Daoy (cell line): ENCODE measurements at regions not wholly inside any gene's neighbourhood (a gene's known extent, or its start where the extent isn't known, plus 50 kb on each side); places are given as distances from the start of the nearest gene placed in this dataset.
A peak's percentile ranks its signal among the peaks of the same experiment; 100 is the strongest.
"Not testable (repeated sequence)": the region's sequence is repeated elsewhere in the genome, so short reads cannot be mapped to it uniquely, and the experiment has no call there.

Source experiments
- DNase-seq: peaks from one replicate; pipeline ENCODE4 v3.0.0-alpha.2; 2015; ENCODE audit warnings: low read depth

GRCh38 chr7:20839196-20839735 is 52.6 kb upstream of the SP8 start:
- DNase-seq = peak; percentile 33

- DNase-seq = no peak
Measured at GRCh38 chr7:20839987-20840386, 53.3 kb upstream of the SP8 start.

DNA sequence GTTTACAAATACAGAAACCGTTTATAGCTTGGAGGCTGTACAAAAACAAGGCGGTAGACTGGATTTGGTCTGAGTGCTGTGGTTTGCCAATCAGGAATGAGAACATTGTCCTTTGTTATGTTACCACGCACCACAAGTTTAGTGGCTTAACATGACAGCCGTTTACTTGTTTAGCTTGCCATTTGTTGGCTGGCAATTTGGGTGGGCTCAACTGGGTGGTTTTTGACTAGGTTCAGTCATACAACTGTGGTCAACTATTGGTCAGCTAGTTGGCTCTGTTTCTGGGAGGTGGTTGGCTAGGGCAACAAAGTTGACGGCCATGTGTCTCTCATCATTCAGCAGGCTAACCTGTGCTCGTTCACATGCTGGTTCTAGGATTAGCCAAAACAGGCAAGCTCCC is 60.1 kb upstream of the SP8 start:
- DNase-seq = no peak

DNA sequence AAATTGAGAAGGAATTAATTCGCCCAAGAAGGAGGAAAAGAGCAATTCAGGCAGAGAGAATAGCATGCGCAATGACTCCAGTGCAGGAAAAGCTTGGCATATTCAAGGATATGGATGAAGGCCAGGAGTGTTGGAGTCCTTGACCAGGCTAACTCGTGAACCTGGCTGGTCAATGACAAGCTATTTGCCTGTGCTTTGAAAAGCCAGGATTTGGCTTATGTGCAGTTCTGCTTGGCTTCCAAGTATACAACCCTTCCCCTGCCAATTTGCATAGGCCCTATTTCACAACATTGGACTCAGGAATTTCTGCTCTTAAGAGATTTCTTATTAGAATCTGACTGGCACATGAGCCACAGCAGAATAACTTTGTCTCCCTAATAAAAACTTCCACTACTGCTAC is 72.3 kb upstream of the SP8 start:
- no peak for DNase-seq

GRCh38 chr7:20861468-20861867 is 74.8 kb upstream of the SP8 start:
- DNase-seq = no peak

GRCh38 chr7:20862554-20862953 is 75.9 kb upstream of the SP8 start:
- DNase-seq = no peak

GRCh38 chr7:20864221-20864620 is 77.5 kb upstream of the SP8 start:
- DNase-seq = no peak

GRCh38 chr7:20865684-20866083 is 79.0 kb upstream of the SP8 start:
- no peak for DNase-seq

- no peak for DNase-seq
Measured at GRCh38 chr7:20870977-20871376, 84.3 kb upstream of the SP8 start.

DNA sequence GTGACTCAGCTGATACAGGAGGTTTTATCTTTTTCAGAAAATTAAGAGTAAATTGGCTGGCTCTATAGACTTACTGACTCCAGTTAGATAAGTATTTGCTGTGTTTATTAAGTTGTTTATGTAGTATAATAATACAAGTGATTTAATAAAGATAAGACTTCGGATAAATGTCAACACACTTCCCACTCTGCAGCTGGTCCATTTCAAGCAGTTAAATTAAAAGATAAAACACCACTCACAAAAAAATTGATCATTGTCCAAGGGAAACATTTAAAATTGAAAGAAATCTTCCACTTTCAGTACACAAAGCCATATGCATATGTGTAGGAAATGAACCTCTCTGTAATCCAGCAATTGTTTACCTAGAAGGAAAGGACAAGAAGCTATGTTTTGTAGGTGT is 106.1 kb upstream of the SP8 start:
- no peak for DNase-seq

GRCh38 chr7:20894806-20895205 is 108.1 kb upstream of the SP8 start:
- peak; percentile 25 for DNase-seq

DNA sequence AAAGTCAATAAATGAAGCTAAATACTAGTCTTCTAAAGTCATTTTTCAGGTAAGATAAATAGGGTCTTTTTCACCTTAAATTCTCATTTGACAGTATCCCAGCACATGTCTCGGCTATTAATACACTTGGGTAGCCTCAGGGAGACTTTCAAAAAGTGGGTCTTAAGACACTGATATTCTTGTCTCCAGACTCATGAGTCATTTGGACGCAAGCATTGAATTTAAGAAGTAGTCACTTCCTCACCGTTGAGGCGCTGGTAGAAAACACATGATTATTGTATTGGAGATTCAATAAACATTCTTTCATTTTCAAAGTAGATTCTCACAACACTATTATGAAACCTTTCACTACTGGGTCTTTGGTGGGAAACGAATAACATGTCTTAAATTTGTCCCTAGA is 108.9 kb upstream of the SP8 start:
- DNase-seq = peak; percentile 67

DNA sequence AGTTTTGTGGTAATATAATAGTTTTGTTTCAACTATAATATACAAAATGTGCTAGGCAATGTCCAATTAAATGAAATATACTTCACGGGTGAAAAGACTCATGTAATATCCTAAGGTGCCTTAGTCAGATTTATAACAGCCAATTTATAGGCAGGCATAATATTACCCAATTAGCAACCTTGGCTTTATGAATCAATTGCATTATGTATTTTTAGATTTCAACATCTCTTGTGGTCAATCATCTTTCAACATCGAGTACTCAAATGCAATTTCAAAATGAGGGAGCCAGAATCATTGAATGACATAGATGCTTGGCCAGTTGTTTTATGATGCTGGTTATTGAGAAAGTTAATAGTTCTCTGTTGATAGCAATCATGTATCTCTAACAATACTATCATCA is 110.3 kb upstream of the SP8 start:
- no peak for DNase-seq

DNA sequence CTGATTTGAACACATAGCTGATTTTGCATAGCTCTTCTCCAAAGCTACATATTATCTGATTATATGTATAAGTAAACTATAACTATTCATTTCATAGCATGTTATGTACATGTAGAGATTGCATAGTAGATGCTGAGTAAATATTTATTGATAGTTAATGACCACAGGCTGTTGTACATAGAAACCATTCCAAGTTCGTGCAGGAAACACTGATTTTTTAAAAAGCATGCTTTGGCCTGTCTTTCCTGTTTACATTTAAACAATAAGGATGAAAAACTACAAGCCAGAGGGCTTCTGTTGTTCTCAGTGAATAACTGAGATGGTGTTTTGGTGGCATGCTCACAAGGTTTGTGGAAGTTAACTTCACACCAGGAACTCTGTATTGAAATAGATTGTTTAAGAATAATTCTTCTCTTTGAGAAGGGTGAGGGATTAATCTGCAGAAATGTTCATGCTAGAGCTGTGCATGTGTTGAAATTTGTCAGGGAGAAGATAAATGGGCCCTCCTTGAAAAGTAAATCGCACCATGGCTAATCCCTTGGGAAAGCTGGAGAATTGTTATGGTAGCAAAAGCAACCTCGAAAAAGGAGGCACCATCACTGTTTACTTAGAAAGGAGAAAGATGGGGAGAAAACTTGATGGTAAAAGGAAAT is 120.2 kb upstream of the SP8 start:
- no peak for DNase-seq

DNA sequence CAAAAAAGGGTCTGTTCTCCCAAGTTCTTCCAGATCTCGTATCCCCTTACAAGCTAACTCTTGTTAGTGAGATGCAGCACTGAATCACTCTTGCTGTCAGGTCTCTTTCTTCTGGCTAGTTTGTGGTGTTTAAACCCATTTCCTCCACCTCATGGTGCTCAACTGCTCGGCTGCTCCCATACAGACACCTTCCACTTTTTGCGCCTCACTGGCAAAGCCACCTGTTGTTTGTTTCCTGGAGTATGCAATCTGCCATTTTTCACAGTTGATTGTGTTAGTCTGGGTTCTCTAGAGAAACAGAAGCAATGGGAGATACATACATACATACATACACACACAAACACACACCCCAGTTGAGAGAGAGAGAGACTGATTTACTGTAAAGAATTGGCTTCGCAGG is 124.4 kb upstream of the SP8 start:
- no peak for DNase-seq

DNA sequence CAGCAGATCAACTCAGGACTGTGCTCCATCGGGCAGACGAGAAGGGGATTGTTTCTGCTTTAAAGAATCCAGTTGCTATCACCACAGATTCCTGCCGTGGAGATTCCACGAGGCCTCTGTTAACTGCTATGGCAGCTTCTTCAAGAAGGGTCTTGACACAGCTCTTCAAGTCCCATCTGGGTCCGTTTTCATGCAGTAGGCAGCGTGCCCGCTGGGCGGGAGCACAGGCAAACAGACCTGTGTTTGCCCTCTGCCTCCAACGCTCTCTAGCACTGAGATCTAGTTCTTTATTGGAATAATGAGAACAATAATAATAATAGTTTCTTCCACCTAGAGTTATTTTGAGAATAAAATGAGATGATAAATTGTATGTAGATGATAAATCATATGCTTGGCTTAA is 127.2 kb upstream of the SP8 start:
- DNase-seq = no peak

DNA sequence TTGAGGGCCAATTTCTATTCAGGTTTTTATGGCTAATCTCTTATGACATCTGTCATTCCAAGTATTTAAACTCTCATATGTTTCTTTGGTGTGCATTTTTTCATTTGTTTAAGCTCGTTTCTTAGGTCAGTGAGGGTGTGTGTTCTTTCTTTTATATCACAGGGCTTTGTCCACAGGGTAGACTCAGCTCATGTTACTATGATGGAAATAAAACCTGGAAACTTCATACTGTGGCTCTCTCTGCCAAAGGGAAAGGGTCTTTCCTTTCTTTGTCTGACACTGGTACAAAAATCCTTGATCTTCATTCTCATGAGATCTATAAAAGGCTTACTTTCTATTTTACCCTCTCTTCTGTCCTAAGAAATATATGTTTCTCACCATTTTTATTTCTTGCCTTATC is 129.6 kb upstream of the SP8 start:
- no peak for DNase-seq

- DNase-seq = no peak
Measured at GRCh38 chr7:20917603-20918002, 130.9 kb upstream of the SP8 start.

GRCh38 chr7:20918156-20918555 is 131.5 kb upstream of the SP8 start:
- DNase-seq = no peak

- DNase-seq = not testable (repeated sequence)
Measured at GRCh38 chr7:20927178-20927577, 140.5 kb upstream of the SP8 start.

GRCh38 chr7:20927976-20928375 is 141.3 kb upstream of the SP8 start:
- no peak for DNase-seq

DNA sequence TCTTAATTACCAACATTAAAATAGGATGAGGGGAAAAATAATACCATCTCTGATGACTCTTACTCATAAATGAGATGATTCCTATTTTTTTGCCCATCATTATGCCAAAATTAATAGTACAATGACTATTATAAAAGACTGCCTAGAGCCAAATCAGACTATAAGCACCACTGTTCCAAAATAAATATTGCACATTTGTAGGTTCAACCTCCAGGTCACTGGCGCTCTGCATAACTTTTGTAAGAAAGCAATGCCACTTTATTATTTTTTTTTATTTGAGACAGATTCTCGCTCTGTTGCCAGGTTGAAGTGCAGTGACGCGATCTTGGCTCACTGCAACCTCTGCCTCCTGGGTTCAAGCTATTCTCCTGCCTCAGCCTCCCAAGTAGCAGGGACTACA is 142.5 kb upstream of the SP8 start:
- no peak for DNase-seq

GRCh38 chr7:20931739-20932138 is 145.1 kb upstream of the SP8 start:
- no peak for DNase-seq

- no peak for DNase-seq
Measured at GRCh38 chr7:20932785-20933527, 146.3 kb upstream of the SP8 start.
